Right lobe of liver (tissue), 4 donors: ENCODE measurements at regions not wholly inside any gene's neighbourhood (a gene's known extent, or its start where the extent isn't known, plus 50 kb on each side); places are given as distances from the start of the nearest gene placed in this dataset.

Experiments
- POLR2A ChIP-seq: fragments of 450-650 bp; IDR thresholded peaks from one replicate; pipeline ENCODE4 v1.6.1; 2017; ENCODE audit warnings: antibody characterized with exemption, mild to moderate bottlenecking
- TF ChIP-seq, protein P1 (sequence below), 4 donors: fragments of 200-600 bp in 3 of 4; fragments of 450-650 bp in 1 of 4; IDR thresholded peaks; one replicate each; pipeline versions ENCODE4 v1.5.1 to v1.8.0; 2016 to 2022; ENCODE audit warnings: antibody characterized with exemption in 4 of 4, mild to moderate bottlenecking in 2 of 4
- donor health status: DM: no; HTN: no; CAD: no.
- donor health status: DM: no; HTN: no; CAD: no.
- donor health status: DM: no; HTN: yes; CAD: no.

GRCh38 chr2:4255491-4255890 lies 552.1 kb downstream of the DCDC2C start:
- TF ChIP-seq POLR2A, result no peak
- TF ChIP-seq, protein P1, sequence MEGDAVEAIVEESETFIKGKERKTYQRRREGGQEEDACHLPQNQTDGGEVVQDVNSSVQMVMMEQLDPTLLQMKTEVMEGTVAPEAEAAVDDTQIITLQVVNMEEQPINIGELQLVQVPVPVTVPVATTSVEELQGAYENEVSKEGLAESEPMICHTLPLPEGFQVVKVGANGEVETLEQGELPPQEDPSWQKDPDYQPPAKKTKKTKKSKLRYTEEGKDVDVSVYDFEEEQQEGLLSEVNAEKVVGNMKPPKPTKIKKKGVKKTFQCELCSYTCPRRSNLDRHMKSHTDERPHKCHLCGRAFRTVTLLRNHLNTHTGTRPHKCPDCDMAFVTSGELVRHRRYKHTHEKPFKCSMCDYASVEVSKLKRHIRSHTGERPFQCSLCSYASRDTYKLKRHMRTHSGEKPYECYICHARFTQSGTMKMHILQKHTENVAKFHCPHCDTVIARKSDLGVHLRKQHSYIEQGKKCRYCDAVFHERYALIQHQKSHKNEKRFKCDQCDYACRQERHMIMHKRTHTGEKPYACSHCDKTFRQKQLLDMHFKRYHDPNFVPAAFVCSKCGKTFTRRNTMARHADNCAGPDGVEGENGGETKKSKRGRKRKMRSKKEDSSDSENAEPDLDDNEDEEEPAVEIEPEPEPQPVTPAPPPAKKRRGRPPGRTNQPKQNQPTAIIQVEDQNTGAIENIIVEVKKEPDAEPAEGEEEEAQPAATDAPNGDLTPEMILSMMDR (IDR thresholded peaks at IDR 0.05), result no peak
